ENCODE measurements at regions not wholly inside any gene's neighbourhood (a gene's known extent, or its start where the extent isn't known, plus 50 kb on each side); places are given as distances from the start of the nearest gene placed in this dataset.
"Not testable (repeated sequence)": the region's sequence is repeated elsewhere in the genome, so short reads cannot be mapped to it uniquely, and the experiment has no call there.

DNA sequence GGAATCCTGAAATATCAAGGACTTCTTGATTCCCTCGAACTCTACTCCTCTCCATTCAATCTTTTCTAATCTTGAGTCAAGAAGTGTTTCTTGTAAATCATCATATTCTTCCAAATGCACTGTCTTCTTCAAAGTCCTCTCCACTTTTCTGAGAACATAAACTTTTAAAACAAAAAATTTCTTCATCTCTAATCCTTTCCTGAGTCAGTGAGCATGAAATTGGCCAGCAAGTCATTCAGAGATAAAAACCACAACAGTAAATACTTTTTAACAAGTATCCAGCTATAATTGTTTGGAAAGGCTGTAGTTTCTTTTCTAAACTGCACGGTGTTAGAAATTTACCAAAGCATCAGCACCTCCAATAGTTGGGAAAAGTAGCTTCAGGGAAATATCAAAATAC is 312.6 kb upstream of the GALNT5 start:
- DNase-seq, result no peak

DNA sequence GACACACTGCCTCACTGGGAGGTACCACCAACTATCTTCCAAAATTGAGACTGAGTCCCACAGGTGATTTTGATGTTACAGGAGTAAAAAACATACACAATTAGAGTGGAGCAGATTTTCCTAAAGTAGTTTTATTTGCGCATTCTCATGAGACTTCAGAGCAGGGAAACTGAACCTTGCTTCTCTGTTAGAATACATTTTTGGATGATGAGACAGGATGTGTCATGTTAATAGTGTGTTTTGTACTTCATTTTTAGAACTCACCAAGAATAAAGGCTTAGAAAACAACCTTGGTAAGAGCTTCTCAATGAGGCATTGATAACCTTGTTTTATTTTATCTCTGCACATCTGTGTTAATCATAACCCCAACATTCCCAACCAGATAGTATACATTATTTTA is 310.2 kb upstream of the GALNT5 start:
- DNase-seq, result no peak

- DNase-seq, result no peak
Observed at GRCh38 chr2:156955701-156956100, 301.8 kb upstream of the GALNT5 start.

- DNase-seq, result no peak
Observed at GRCh38 chr2:156956161-156956560, 301.3 kb upstream of the GALNT5 start.

DNA sequence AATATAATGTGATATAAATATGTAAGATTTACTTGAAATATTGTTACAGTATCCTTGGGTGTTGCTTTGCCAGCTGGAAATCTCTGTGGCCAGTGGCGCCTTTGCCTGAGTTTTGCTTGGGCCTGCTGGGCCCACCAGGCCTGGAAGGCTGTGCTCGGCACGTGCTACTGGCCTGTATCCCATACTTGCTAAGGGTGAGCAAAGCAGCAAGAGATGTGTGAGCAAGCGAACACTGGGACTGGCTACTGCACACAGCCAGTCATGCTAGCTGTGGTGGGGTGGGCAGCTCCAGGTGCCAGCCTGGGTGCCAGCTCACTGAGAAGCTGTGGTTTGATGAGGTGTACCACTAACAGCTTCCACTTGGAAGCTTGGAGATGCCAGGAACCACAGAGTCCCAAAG is 299.1 kb upstream of the GALNT5 start:
- no peak for DNase-seq

DNA sequence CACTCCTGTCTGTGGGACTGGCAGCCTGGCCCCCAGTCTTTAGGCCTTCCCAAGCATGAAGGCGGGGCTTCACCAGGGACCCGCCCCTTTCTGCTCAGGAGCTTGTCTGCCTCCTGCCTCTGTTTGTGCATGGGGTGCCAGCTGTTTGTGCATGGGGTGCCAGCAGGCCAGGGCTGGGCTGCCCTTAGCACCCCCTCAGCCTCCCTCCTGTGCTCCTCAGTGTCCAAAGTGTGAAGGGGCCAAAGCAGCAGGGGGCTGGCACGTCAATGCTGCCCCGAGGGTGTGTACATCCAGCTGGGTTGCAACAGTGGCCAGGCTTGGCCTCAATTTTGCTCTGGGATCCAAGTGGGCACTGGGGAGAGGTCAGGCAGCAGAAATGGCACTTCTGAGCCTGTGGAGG is 298.0 kb upstream of the GALNT5 start:
- DNase-seq, result no peak

- DNase-seq, result no peak
Observed at GRCh38 chr2:156982615-156983014, 274.9 kb upstream of the GALNT5 start.

GRCh38 chr2:156986339-156986988 is 271.0 kb upstream of the GALNT5 start:
- DNase-seq, result no peak

DNA sequence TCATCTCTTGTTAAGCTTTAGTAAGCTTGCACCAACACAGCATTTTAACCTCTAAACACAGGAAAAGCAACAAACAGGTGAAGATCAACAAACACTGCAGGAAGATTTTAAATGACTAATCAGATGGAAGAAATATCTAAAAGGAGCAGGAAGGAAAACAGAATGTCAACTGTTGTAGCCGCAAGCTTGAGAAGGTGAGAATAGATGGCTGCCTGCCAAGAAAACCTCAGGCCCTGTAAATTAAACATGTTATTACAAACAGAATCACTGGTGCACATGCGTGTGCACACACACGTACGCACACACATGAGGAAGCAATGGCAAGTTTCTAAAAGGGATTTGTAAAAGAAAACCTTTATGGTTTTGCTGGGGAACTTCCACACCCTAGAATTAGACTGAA is 257.8 kb upstream of the GALNT5 start:
- DNase-seq, result peak in 1 of 2 experiments; percentile 19

DNA sequence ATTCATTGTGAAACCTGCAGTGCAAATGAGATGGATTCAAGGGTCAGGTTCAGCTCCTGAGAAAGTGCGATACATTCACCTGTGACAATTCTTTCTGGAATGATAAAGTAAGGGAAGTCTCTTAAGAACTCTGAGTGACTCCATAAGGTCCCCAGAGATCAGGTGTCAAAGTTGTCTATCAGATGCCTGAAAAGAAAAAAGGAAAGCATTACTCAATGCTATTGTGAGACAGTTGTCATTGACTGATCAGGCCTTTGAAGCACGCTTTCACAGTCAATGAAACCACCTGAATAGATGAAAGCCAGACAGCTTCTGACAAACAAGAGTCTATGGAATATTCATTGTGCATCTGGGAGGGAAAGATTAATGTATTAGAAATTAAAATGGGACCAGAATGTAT is 252.7 kb upstream of the GALNT5 start:
- DNase-seq, result no peak

DNA sequence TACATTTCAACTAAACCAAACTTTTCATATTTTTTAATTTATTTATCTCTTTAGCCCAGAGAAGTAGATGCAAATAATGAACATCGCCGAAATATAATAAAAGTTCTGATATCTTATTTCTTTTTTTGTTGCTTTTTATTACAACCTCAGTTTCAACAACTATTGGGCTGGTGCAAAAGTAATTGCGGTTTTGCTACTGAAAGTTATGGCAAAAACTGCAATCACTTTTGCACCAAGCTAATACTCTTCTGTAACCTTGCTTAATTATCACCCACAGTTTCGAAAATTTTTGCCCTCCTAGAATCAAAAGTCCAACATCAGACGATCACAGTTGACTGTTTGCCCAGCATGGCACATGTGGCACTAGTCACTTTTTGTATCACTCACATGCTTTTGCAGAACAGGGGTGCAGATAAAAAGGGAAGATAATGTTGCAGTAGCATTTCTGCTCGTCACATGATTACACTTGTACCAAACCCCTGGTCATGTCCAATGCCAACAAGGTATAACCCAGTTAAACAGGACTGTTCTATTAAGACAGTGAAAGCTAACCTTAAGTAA is 242.4 kb upstream of the GALNT5 start:
- DNase-seq, result no peak

DNA sequence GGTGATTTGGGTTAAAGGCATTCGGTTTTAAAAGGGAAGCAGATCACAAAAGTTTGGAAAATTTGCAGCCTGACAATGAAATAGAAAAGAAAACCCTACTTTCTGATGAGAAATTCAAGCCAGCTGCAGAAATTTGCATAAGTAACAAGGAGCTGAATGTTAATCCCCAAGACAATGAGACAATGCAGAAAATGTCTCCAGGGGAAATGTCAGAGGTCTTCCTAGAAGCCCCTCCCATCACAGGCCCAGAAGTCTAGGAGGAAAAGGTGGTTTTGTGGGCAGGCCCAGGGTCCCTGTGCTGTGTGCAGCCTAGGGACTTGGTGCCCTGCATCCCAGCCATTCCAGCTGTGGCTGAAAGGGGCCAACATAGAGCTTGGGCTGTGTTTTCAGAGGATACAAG is 234.2 kb upstream of the GALNT5 start:
- not testable (repeated sequence) for DNase-seq

- DNase-seq, result no peak
Observed at GRCh38 chr2:157024129-157024528, 233.4 kb upstream of the GALNT5 start.

DNA sequence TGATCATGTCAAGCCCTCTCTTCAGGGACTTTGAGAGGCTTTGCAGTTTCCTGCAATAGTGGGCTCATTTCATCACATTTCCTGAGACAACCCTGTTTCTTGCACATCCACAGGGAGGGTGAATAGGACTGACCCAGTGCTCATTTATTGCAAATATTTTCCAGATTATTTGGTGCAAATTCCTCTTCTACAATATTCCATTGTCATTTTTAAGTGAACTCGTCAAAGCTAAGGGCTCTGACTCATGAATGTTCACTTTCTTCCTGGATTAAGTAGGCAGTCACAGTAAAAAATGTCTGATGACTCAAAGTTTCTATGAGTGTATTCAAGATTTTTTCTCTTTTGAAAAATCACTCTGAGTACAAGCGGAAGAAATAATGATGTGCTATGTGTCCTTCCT is 225.5 kb upstream of the GALNT5 start:
- DNase-seq, result no peak

GRCh38 chr2:157036726-157037125 is 220.8 kb upstream of the GALNT5 start:
- no peak for DNase-seq

DNA sequence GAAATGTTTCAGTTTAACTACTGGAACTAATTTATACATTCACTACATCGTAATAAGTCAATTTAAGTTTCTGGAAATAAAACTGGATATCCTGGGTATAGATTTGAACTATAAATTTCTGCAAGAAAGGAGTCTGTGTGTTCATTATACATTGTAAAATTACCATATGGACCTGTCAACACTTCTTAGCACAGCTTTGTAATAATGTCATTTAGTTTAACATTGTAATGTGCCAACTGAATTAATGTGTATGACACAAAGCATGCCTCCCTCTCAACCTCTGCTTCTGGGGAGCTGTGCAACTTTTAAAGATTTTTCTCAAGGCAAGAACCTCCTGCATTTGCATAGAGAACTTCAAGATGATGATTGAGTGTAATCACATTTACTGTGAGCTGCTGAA is 213.7 kb upstream of the GALNT5 start:
- no peak for DNase-seq

- no peak for DNase-seq
Observed at GRCh38 chr2:157046396-157046795, 211.1 kb upstream of the GALNT5 start.

GRCh38 chr2:157052685-157053224 is 204.8 kb upstream of the GALNT5 start:
- no peak for DNase-seq

GRCh38 chr2:157053876-157054275 is 203.6 kb upstream of the GALNT5 start:
- no peak for DNase-seq

DNA sequence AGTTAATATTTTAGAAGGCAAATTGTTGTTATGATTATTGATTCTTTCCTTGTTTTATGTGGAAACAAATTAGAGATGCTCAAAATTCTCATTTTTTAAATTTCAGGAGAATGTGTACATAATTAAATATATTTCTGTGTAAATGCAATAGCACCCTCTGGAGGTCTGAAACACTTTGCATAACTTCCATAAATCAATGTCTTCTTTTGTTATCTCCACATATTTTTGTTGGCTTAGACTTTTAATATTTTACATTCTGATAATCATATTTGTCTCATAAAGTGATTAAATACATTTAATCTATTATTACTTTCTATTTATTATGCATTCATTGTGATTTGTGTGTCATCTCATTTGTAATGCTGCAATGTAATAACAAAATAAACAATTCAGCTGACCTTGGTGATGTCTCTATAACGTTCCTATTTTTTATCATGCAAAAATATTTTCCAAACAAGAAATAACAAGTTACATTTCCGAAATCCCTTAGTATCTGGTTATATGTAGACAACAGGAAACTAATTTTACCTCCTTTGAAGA is 201.8 kb upstream of the GALNT5 start:
- DNase-seq, result peak in 1 of 2 experiments; percentile 29

DNA sequence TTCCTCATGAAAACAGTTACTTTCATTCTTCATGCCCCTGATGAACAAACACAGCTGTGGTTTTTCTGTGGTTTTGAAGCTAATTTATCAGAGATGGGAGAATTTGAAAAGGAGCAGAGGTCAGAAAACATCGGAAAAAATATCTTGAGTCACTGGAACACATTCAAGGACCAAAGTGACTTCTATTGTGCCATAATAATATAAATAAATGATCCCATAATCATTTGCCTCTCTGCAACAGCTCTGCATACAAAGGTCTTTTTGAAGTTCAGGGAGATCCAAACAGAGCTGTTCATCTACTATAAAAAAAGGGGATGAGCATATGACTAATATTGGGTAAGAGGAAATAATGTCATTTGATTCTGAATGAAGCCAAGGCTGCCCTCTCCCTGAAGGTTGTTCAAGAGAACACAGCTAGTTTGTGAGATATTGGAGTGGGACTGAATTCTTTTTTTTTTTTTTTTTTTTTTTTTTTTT is 201.3 kb upstream of the GALNT5 start:
- DNase-seq, result no peak

DNA sequence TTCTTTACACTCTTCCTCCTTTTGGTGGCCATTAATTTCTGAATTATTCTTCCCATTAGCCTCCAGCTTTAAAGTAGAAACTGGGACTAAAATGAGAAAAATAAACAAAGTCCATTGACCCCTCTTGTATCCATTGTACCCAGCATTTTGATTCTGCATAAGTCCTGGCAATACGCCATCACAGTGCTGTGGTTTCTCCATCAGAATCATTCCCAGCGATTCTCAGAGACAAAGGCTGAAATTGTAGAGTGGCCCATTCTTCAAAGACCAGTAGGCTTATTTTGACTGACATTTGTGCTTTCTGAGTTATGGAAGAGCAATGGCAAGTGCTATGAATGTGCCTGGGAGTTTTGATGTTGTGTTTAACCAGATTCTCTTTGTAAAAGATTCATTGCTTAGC is 199.3 kb upstream of the GALNT5 start:
- no peak for DNase-seq

GRCh38 chr2:157059036-157059435 is 198.5 kb upstream of the GALNT5 start:
- DNase-seq, result no peak

GRCh38 chr2:157061799-157062198 is 195.7 kb upstream of the GALNT5 start:
- no peak for DNase-seq

DNA sequence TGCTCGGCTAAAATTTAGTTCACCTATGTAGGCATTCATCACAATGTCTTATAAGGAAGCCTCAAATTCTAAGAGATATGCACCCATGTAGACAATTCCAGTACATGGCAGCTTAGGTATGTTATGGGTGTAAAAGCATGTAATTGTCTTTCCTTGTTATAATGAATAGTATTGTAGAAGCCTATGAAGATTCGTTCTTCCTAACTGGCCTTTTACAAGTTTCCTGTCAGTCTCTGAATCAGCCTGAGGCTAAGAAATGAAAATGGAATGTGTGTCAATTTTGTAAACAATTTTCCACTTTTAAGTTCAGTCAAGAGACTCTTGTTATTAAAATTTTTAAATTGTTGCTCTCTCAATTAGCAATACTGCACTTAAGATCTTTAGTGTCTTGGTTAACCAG is 189.9 kb upstream of the GALNT5 start:
- DNase-seq, result no peak
